ENCODE measurements at regions not wholly inside any gene's neighbourhood (a gene's known extent, or its start where the extent isn't known, plus 50 kb on each side); places are given as distances from the start of the nearest gene placed in this dataset.
"Not testable (repeated sequence)": the region's sequence is repeated elsewhere in the genome, so short reads cannot be mapped to it uniquely, and the experiment has no call there.

DNA sequence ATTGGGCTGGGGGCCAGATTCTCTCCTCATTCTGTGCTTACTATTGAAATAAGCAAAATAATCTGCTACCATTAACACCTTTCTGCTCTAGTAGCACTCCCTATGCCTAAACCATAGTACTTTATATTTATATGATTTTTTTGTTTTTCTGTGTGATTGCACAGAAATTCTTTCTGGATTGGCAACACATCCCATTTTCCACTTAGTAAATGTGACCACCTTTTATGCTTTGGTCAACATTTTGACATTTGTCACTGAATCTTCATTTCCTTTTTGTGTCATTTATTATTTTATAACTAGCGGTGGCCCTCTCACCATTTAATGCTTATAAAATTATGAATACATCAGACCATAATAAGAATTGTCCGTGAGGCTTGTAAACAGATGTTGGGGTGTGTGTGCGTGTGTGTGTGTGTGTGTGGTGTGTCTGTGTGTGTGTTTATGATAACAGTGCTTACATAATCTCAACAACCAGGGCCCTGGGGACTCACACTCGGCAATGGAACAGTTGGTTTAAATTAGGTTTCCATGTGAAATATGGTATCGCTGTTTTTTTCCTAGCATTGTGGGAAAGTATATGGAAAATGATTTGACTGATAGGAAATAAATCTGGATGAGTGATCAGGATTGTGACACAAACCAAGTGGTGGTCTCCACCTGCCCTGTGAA is 138.9 kb downstream of the NOC3L start:
- Mint-ChIP-seq H3K4me1 (no peaks in the 10 kb centered on the region), H3K27me3 (no peaks in the 10 kb centered on the region), H3K9me3 (no peaks in the 10 kb centered on the region), H3K36me3 (no peaks in the 10 kb centered on the region), H3K27ac (no peak overlapping the region), H3K4me3 (no peak overlapping the region)
- DNase-seq (no peak), ATAC-seq (replicated peaks) (no peak)

DNA sequence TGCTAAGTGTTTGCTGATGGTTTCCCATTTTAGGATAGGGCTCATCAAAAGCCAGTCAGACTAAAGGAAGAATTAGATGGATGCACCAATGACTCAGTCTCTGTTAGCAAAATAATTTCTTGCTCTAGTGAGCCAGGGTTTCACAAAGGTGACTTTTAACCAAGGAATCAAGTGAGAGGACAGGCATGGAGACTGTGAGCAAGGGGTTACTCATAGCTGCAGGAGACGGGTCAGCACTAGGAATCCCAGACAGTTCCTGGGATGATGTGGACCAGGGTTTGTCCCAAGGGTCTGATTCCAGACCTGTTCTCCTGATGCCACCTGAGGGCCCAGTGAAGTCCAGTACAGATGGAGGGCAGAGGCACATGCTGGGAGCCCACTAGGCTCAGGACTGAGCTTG is 138.1 kb downstream of the NOC3L start:
- DNase-seq (no peak), ATAC-seq (replicated peaks) (no peak)
- Mint-ChIP-seq H3K27ac (no peak overlapping the region), H3K27me3 (no peaks in the 10 kb centered on the region), H3K36me3 (no peaks in the 10 kb centered on the region), H3K4me3 (no peak overlapping the region), H3K9me3 (no peaks in the 10 kb centered on the region), H3K4me1 (no peaks in the 10 kb centered on the region)

DNA sequence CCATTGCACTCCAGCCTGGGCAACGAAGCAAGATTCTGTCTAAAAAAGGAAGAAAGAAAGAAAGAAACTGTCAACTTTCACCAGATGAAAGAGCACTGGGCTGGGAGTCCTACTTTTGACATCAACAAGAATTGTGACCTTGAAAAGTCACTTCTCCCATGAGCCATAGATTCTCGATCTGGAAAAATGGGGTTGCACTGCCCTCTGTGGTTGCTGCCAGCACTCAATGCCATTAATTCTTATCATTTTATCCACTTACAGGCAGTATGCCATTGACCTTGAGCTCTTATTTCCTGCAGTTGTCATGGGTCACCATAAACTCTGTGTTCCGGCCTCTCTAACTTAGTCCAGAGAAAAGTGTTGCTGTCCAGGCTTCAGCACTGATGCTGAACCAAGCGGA is 137.2 kb downstream of the NOC3L start:
- Mint-ChIP-seq H3K4me1 (no peaks in the 10 kb centered on the region), H3K4me3 (no peak overlapping the region), H3K27me3 (no peaks in the 10 kb centered on the region), H3K36me3 (no peaks in the 10 kb centered on the region), H3K9me3 (no peaks in the 10 kb centered on the region), H3K27ac (no peak overlapping the region)
- ATAC-seq (replicated peaks) (no peak), DNase-seq (no peak)

- Mint-ChIP-seq H3K9me3 (no peaks in the 10 kb centered on the region), H3K4me1 (no peaks in the 10 kb centered on the region), H3K4me3 (no peak overlapping the region), H3K36me3 (no peaks in the 10 kb centered on the region), H3K27ac (no peak overlapping the region), H3K27me3 (peaks cover 7 to 13% of the 10 kb centered on the region in 2 donors)
- ATAC-seq (replicated peaks) (no peak), DNase-seq (no peak)
Observed at GRCh38 chr10:94230134-94230785, 132.5 kb downstream of the NOC3L start.

DNA sequence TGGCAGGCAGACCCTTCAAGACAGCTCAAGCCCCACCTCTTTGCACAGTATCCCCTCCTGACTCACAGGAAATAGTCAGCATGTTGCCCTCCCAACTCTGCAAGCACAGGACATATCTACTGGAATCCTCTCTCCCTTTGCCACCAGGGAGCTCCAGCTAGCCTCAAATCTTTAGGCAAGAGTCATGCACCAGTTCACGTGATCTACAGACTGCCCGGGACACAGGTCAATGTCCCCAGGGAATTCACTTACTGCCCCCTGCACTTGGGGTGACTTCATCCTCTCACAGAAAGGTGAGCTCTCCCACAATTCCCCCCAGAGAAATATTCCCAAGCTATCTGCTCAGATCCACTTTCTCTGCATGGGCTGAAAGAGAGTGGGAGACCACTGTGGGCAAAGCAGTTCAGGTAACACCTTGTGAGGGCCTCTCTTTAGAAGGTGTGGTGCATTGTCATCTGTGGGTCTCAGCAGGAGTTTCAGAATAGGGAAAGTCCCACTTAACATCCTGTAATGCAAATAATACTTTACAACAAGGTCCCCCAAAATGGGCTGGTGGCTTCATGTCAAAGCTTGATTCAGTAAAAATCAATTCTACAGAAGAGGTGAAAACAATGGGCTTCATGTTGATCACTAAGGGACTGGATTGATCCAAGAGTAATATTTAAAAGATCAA is 129.9 kb downstream of the NOC3L start:
- H3K9me3 Mint-ChIP-seq = no peaks in the 10 kb centered on the region
- DNase-seq = no peak
- H3K27me3 Mint-ChIP-seq = peaks cover 7 to 31% of the 10 kb centered on the region in 2 donors
- ATAC-seq (replicated peaks) = peak in 1 of 2 donors; percentile 39
- H3K4me1 Mint-ChIP-seq = no peaks in the 10 kb centered on the region
- no peak overlapping the region for H3K27ac Mint-ChIP-seq
- H3K36me3 Mint-ChIP-seq = no peaks in the 10 kb centered on the region
- no peak overlapping the region for H3K4me3 Mint-ChIP-seq

DNA sequence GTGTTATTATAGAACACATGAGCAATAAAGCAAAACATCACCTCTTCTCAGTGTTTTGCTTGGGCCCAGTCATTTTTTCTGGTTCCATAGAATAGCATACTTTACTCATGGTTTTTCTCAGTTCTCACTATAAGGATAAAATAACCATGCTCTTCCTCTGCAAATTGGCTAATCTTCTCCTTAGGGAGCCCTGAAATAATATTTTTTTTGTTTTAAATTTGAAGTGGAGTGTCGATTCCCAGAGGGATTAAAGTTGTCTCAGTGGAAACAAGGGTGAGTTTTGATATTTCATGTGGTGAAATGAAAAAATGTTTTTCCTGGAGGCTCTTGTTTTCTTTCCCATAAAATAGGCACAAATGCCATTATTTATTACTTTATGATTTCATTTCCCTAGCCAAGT is 127.3 kb downstream of the NOC3L start:
- no peak for DNase-seq
- no peak for ATAC-seq (replicated peaks)
- peaks cover 13 to 37% of the 10 kb centered on the region in 2 donors for H3K27me3 Mint-ChIP-seq
- H3K4me3 Mint-ChIP-seq = no peak overlapping the region
- no peaks in the 10 kb centered on the region for H3K4me1 Mint-ChIP-seq
- H3K9me3 Mint-ChIP-seq = no peaks in the 10 kb centered on the region
- H3K27ac Mint-ChIP-seq = no peak overlapping the region
- no peaks in the 10 kb centered on the region for H3K36me3 Mint-ChIP-seq

- H3K36me3 Mint-ChIP-seq = no peaks in the 10 kb centered on the region
- ATAC-seq (replicated peaks) (no peak), DNase-seq (no peak)
- H3K27me3 Mint-ChIP-seq = peaks cover 16 to 38% of the 10 kb centered on the region in 2 donors
- H3K9me3 Mint-ChIP-seq = no peaks in the 10 kb centered on the region
- no peak overlapping the region for H3K4me3 Mint-ChIP-seq
- no peak overlapping the region for H3K27ac Mint-ChIP-seq
- peaks cover 3 to 6% of the 10 kb centered on the region in 2 donors for H3K4me1 Mint-ChIP-seq
Observed at GRCh38 chr10:94238006-94238617, 124.6 kb downstream of the NOC3L start.

DNA sequence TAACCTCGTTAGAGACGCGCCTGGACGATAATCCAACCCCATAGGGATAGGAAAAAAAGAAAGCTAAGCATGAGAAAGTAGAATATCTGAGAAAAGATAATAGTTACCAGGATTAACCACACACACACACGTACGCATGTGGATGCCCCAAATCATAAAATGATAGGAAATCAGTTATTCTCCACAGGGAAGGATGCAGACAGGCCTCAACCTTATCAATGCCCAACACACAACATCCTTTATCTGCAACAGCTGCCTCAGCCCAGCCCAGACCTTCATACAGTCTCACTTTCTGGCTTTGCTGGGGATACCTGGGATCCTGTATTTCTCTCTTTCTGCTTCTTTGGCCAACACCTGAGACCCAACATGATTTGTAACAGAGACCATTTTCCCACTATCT is 123.0 kb downstream of the NOC3L start:
- Mint-ChIP-seq H3K36me3 (no peaks in the 10 kb centered on the region), H3K4me1 (peaks cover 3 to 6% of the 10 kb centered on the region in 2 donors), H3K4me3 (no peak overlapping the region), H3K27me3 (peaks cover 9 to 35% of the 10 kb centered on the region in 2 donors), H3K27ac (no peak overlapping the region), H3K9me3 (no peaks in the 10 kb centered on the region)
- no peak for ATAC-seq (replicated peaks)
- DNase-seq = no peak

- ATAC-seq (replicated peaks) (no peak), DNase-seq (no peak)
- Mint-ChIP-seq H3K27ac (no peak overlapping the region), H3K4me3 (no peak overlapping the region), H3K27me3 (peaks cover 9 to 31% of the 10 kb centered on the region in 2 donors), H3K9me3 (no peaks in the 10 kb centered on the region), H3K4me1 (peaks cover 3 to 6% of the 10 kb centered on the region in 2 donors), H3K36me3 (no peaks in the 10 kb centered on the region)
Observed at GRCh38 chr10:94240491-94240890, 122.2 kb downstream of the NOC3L start.

DNA sequence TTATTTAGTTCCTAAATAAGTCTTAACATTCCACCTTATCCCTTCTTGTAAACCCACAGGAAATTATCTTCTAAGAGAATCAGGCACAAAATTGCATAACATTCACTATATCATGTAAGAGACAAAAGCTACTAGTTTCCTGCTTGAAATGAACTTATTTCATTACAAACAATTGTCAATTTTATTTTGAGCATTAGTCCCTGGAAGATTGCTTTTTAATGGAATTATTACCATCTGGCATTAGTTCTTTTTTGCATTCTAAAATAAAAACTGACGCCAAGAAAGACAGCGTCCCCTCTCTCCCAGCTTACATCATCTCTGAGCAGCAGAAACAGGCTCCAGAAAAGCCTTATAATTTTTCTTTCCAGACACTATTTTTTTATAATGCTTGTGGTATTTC is 121.8 kb downstream of the NOC3L start:
- Mint-ChIP-seq H3K36me3 (no peaks in the 10 kb centered on the region), H3K9me3 (no peaks in the 10 kb centered on the region), H3K27me3 (peaks cover 9 to 29% of the 10 kb centered on the region in 2 donors)

GRCh38 chr10:94251098-94251497 is 111.6 kb downstream of the NOC3L start:
- H3K4me3 Mint-ChIP-seq = no peak overlapping the region
- no peaks in the 10 kb centered on the region for H3K4me1 Mint-ChIP-seq
- DNase-seq (no peak), ATAC-seq (replicated peaks) (no peak)
- no peaks in the 10 kb centered on the region for H3K36me3 Mint-ChIP-seq
- H3K27me3 Mint-ChIP-seq = peaks cover 18 to 40% of the 10 kb centered on the region in 2 donors
- no peak overlapping the region for H3K27ac Mint-ChIP-seq
- no peaks in the 10 kb centered on the region for H3K9me3 Mint-ChIP-seq

More for the DNA sequence above, 121.8 kb downstream of the NOC3L start:
- DNase-seq (no peak), ATAC-seq (replicated peaks) (no peak)
- no peak overlapping the region for H3K4me3 Mint-ChIP-seq
- H3K27ac Mint-ChIP-seq = no peak overlapping the region
- H3K4me1 Mint-ChIP-seq = peaks cover 3 to 6% of the 10 kb centered on the region in 2 donors

- H3K27ac Mint-ChIP-seq = no peak overlapping the region
- no peaks in the 10 kb centered on the region for H3K36me3 Mint-ChIP-seq
- peaks cover 18 to 38% of the 10 kb centered on the region in 2 donors for H3K27me3 Mint-ChIP-seq
- ATAC-seq (replicated peaks) (no peak), DNase-seq (no peak)
- no peaks in the 10 kb centered on the region for H3K4me1 Mint-ChIP-seq
- no peak overlapping the region for H3K4me3 Mint-ChIP-seq
- no peaks in the 10 kb centered on the region for H3K9me3 Mint-ChIP-seq
Observed at GRCh38 chr10:94251568-94251967, 111.2 kb downstream of the NOC3L start.

- H3K9me3 Mint-ChIP-seq; H3K36me3 Mint-ChIP-seq; ATAC-seq (replicated peaks); H3K4me3 Mint-ChIP-seq; DNase-seq; H3K27ac Mint-ChIP-seq; H3K4me1 Mint-ChIP-seq: not testable (repeated sequence)
- peaks cover 16 to 25% of the 10 kb centered on the region in 2 donors for H3K27me3 Mint-ChIP-seq
Observed at GRCh38 chr10:94257407-94257806, 105.3 kb downstream of the NOC3L start.

DNA sequence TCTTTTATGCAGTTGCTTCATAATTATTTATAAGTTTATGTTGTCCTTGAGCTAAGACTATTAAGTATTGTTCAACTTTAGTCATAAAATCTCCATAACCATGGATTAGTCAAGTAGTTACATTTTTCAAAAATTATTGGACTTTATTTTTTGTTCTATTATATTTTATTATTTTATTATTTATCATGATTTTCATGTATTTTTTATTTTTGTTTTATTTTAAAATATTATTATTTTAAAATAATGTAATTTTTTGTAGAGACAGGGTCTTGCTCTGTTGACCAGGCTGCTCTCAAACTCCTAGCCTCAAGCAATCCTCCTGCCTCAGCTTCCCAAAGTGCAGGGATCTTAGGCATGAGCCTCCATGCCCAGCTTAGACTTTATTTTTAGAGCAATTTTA is 102.3 kb downstream of the NOC3L start:
- DNase-seq (no peak), ATAC-seq (replicated peaks) (no peak)
- peaks cover 11 to 15% of the 10 kb centered on the region in 2 donors for H3K27me3 Mint-ChIP-seq
- no peak overlapping the region for H3K27ac Mint-ChIP-seq
- H3K9me3 Mint-ChIP-seq = no peaks in the 10 kb centered on the region
- H3K4me1 Mint-ChIP-seq = no peaks in the 10 kb centered on the region
- no peak overlapping the region for H3K4me3 Mint-ChIP-seq
- no peaks in the 10 kb centered on the region for H3K36me3 Mint-ChIP-seq
